SKM-1 treated with dmso at 0.1 percent for 144 hours (cell line): ENCODE measurements at regions not wholly inside any gene's neighbourhood (a gene's known extent, or its start where the extent isn't known, plus 50 kb on each side); places are given as distances from the start of the nearest gene placed in this dataset.

ENCODE experiments used
- DNase-seq: peaks from one replicate; lab custom pipeline; 2025; ENCODE audit not compliant: unreplicated experiment; lab: John Stamatoyannopoulos, UW

DNA sequence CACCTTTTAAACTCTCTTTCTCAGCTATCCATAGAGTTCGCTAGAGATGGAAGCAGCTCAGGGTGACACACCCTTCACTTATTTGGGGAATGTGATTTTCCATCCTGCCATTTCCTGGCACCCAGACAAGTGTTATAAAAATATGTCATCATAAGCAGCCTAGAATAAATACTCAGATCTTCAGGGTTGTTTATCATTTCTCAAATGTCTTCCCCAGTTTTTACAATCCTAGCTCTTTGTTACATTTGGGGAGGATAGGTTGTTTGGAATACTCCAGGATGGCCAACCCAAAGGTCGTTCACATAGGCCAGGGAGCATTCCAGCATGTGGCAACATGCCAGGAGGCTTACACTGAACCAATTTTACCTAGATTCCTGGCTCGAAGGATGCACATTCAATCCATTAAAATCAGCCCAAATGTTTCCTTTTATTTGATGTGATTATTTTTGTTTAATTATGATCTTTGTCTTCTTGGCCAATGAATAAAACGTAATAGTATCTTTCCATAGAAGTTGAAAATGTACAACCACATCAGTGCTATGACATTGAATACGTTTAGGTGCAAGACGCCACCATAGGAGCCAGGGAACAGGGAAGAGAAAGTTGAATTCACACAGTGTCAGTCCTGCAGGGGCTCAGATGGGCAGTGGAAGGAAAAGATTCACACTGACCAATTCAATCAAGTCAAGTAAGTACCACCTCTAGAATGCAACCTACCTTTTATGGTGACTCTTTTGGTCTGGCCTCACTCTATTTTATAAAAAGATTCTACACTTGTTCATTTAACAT is 537.7 kb upstream of the MDFIC2 start:
- DNase-seq, result no peak

DNA sequence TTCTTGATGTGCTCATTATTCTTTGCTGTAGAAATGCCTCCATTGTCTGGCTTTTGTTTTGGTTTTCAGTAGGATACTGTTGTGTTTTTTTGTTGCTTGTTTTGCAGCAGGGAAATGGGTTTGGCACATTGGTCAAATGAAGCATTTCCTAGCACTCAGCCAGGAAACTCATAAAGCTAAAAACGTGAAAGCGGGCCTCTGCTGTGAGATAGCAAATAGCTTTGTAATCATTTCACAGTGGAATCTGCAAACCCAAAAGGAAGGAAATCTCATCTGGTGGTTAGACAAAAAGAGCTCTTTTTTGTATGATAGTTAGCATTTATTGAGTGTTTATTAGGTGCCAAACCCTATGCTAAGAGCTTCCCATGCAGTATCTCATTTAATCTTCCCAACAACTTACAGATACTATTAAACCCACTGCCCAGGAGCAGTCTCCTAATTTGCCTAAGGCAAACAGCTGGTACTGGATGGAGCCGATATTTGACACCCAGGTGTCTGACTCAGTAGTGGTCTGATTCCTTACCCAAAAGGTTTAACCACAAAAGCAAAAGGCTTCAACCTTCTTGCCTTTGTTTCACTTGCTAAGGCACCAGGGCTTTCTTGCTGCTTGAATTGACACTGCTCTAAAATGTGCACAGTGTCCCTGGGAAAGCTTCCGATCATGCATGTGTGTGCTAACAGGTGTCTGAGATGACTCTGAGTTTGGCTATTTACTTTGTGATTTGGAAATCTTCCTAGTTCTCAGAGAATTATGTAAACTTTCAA is 527.9 kb upstream of the MDFIC2 start:
- DNase-seq, result no peak

DNA sequence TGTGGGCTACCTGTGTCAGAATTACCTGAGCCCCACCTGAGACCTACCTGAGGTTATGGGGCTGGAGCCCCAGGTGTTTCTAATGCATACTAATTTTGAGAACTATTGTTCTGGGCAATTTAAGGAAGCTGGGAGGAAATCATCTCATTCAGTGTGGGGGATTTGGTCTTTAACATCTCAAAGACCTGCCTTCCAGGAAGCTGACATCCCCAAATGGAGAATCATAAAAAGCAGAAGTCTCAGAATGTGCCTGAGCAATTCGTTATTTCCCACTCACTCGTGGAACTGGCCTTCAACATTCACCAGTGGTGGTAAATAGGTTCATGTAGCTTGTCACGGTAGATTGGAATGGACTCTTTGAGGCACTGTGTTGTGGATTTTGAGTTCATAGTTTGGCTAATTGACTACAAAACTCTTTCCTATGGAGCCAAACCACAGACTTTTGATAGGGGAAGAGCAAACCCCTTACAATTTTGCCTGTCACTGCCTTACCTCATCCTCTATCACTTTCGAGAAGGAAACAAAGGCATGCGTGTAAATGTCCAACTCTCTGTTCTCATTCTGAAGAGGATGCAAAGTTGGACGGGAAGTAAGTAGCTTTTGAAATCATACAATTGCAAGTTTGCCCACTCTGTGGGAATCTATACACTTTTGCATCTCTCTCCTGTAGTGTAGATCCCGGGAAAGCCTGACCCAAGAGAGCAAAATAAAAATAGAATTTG is 521.0 kb upstream of the MDFIC2 start:
- peak; percentile 68 for DNase-seq

DNA sequence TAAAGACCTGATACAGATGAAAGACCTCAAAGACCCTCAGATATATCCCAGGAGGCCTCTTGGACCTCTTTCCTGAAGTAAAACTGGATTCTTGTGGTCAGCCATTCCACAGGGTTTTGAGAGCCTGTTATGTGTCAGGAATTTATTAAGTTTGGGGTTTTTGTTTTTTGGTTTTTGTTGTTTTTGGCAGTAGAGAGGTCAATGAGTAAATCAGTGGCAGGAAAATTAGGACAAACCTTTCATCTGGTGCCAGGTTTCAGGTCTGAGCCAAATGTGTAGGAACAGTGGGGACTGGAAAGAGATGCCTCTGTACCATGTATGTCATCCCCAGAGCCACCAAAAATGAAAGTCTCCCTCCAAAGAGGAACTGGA is 520.4 kb upstream of the MDFIC2 start:
- DNase-seq, result no peak

DNA sequence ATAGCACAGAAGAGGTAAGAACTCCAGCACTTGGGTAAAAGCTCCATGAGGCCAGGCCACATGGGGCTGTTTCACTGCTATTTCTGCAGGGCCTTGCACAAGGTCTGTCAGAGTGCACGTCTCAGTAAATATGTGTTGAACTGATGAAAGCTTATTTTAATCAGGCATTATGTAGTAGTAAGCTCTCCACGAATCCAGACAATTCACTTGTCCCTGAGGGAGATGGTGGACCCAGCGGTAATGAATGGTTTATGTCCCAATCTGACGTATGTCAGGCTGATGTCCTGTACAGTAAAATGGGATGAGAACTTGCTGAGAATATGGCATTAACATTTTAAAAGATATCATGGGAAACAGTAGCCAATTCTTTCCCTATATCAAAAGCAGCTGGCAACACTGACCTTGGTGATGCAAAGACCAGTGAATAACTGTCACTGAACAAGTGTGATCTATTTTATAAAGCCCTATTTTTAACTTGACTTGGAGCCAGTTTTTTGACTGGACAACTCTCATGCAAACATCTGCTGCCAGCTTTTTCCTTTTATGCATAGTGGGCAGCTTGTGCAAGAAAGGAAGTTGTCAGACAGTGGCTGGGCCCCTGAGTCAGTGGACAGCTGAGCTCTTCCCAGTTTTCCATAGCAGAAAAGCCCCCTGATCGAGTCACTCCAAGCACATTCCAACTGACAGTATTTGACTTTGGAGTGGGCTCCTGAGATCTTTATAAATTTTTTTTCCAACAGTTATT is 519.8 kb upstream of the MDFIC2 start:
- no peak for DNase-seq

DNA sequence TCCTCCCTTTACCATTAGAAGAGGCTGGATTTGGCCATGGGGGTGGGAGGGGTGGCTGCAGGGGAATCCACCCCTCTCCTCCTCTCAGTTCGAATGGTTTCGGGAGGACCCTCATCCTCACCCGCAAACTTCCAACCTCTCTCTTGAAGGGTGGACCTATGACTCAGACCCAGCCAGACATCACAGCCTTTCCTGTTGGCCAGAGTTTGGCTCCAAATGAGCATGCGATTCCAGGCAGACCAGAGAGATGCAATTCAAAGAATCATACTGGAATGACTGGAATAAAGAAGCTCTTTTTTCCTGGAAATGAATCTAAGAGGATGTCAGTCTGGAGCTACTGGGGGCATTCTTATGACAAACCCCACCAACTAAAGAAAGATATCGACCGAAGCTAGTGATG is 516.7 kb upstream of the MDFIC2 start:
- DNase-seq, result no peak

DNA sequence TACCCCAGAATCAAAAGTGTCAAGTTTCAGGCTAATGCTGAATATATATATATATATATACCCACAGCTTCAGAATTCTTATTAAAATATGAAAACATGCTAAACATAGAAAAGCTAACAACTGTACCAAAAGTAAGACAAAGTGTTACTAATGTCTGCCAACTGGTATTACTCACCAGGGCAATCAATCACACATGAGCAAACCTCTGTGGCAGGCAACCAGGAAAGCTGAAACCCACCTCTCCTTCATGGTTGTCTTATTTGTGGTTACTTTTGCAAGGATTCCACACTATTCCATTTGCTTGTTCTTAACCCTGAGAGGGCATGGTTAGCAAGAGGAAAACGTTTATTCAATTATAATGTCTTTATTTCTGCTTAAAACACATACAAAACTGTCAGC is 512.3 kb upstream of the MDFIC2 start:
- no peak for DNase-seq

DNA sequence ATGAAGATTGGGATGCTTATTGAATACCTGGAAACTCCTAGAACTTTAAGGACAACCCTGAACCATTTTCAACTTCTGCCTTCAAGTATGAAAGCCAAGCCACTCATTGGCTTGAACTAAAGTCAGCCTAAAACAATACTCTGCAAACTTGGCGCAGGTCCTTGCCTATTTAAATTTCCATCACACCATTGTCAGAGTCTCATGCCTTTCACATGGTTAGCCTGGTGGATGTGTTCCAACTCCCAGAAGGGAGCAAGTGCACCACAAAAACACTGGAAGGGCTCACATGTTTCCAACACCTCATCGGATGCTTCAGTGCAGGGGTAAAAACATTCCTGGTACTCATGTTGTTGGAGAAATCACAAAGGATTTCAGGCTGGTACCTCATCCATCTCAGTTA is 511.6 kb upstream of the MDFIC2 start:
- no peak for DNase-seq

DNA sequence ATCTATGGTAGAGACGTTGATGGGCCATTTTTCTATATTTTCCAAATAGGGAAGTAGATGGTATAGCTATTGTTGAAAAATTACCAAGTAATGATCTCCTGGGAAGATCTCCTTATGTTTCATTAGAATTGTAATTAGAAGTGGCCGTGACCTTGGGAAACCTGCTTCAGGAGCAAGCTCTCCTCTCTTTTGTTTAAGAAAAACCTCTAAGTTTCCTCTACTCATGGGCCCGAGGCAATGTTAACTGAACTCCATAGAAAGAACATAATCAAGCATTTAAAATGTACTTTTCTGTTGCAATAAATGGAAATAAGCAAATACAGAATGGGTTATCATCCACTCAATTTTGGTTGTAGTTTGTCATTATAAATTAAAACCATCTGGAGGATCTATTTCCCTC is 511.2 kb upstream of the MDFIC2 start:
- no peak for DNase-seq

DNA sequence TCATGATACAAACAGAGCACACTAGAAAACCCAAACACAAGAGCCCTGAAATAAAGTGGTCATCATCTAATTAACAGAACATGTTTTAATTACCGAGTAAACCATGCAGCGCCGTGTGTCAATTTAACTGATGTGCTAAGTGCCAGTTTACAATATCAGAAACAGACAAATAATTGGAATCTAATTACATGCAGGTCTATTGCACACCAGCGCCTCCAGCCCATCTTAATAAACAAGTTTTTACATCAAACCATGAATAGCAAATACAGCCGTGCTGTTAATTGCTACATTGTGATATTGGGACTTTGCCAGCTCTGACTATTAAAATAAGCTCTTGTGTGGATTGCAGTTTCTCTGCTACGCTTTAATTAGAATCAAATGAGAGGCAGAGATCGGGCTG is 510.2 kb upstream of the MDFIC2 start:
- no peak for DNase-seq

DNA sequence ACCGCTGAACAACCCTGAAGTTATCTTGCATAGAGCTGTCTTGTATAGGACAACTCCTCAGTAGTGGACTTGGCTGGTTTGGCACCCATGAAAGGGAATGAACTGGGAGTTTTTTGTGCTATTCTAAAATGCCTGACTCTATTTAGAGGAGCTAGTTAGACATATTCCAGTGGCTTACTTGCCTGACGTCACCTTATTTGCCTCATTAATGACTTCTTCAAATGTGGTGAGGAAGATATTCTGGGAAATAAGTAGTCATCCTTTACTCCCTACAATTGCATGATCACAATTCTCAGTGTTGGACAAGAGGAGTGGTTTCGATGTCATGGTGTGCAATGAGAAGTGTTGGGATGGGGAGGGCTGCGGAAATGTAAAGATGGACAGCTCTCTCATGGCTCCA is 509.2 kb upstream of the MDFIC2 start:
- DNase-seq, result no peak

DNA sequence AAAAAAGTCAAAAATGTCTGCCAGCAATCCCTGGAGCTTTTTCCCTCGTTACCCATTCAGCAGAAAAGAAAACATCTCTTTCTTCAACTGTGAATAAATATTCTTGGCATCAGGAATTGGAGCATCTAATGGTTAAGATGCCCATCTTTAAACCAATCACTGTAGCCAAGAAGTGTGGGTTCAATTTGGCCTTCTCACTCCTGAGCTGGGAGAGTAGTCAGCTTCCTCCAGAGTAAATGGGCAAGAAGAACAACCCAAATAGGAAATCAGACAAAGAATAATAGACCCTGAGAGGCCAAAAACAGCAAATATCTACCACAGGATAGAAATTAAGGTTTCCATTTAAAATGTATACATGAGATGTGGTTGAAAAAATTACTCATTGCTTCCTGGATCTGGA is 508.0 kb upstream of the MDFIC2 start:
- DNase-seq, result no peak

DNA sequence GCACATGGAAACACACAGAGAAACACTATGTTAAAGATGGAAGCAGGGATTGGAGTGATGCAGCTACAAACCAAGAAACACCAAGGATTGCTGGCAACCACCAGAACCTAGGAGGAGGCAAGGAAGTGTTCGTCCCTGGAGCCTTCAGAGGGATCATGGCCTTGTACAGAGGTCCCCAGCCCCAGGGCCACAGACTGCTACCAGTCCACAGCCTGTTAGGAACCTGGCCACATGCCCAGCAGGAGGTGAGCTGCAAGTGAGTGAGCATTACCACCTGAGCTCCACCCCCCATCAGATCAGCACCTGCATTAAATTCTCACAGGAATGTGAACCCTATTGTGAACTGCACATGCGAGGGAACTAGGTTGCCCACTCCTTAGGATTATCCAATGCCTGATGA is 505.7 kb upstream of the MDFIC2 start:
- DNase-seq, result no peak

DNA sequence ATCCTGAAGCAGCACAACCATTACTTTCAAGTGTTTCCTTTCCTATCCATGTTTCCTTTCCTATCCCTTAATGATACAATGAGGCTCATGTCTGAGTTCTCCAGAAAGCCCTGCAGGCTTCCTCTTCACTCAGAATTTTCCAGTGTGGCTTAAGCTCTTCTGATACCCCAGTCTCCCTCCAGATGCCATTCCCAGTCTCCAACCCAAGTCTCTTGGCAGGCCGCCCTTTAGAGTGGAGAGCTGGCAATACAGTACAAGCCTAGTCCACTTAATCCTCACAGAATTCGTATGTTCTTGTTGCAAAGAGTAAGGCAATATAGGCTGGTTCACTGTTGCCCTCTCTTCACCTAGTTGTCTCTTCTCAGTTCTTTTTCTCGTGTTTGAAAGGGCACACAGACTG is 503.9 kb upstream of the MDFIC2 start:
- no peak for DNase-seq

DNA sequence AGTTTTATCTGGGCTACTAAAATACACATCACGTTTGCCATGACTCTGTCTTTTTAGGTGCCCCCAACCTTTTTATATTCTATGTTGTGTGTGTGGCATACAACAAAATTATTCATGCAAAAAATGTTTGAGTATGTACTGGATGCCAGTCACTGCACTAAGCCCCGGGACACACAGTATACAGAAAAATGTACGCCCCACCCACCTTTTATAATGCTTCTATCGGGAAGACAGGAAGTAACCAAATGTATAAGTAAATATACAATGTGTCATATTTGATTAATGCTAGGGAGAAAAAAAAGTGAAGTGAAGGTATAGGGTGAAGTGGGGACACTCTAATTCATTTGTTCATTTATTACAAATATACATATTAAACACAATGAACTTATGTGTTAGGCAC is 503.4 kb upstream of the MDFIC2 start:
- no peak for DNase-seq

DNA sequence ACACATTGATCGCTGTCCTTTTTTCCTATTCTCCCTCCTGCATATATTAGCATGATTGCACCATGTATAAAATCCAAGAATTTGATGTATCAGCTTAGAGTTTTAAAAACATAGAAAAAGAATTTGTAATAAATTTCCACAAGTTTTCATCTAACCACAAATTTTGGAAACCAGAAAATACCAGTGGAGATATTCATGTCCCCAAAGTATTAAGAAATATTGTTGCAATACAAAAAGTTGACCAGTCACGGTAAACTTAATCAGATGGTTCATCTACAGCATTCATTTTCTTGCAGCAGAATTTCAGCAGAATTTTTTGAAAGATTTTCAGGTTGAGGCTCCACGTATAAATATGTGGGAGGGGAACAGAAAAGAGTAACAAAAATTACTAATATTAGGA is 500.9 kb upstream of the MDFIC2 start:
- DNase-seq, result no peak

DNA sequence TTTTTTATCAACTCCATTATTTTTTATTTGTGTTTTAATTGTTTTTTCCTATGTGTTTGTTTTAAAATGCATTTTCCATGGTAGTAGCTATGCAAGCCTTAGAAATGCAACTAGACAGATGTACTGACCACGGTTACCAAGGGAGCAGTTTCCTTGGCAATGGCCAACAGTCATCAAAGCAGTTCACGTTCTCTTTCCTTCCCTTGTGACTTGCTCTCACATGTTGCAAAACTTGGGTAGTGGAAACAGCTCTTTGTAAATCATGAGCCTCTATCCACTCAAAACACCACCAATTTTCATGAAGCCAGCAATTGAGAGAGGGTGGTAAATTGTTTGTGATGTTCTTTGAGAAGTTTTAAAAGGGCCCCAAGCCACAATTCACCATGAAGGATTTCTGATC is 499.4 kb upstream of the MDFIC2 start:
- no peak for DNase-seq

DNA sequence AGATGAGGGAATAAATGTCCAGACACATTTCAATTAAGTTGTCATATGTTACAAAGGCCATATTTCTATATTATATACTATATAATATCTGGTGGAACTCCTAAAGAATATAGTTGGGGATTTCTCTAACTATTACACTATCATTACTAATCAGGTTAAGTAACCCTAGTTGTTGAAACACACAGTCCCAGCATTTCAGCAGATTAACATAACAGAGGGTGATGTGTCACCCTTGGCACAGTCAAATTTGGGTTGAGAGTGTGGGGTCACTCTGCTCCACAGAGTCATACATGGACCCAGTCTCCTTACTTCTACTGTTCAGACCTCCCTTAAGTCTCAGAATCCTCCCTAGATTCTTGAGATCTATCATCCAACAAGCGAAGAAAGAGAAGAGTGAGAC is 496.4 kb upstream of the MDFIC2 start:
- DNase-seq, result no peak

DNA sequence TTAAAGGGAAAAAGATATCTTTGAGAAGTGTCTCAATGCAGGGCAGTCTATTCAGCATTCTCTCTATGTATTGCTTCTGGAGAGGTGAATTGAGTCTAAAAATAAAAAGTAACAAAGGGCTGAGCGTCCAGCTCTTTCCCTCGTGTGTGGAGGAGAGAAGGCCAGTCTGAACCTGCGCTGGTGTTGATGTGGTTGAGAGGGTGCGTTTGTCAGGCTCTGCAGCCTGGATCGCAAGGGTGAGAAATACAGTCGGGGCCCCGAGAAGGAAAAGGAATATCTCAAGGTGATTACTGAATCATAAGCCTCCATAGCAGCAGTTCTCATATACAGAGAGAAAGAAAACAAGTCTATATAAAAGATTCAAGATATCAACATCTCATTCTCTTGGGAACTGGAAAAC is 494.1 kb upstream of the MDFIC2 start:
- no peak for DNase-seq

DNA sequence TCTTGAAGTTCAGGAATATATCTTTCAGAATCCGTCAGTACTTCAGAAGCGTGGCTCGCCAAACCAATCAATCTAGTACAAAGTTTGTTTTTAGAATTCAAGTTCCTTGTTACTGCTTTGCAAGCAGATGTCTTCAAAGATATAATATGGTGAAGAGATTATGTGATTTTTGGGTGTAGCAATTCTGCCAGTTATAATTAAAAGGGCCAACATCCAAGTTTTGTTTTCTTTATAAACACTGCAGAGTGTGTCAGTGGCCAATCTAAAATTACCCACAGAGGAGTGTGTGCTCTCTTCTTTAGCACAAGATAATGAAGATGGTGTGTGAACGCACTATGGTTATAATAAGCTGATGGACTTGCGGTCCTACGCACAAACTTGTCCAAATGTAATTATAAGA is 493.6 kb upstream of the MDFIC2 start:
- no peak for DNase-seq

DNA sequence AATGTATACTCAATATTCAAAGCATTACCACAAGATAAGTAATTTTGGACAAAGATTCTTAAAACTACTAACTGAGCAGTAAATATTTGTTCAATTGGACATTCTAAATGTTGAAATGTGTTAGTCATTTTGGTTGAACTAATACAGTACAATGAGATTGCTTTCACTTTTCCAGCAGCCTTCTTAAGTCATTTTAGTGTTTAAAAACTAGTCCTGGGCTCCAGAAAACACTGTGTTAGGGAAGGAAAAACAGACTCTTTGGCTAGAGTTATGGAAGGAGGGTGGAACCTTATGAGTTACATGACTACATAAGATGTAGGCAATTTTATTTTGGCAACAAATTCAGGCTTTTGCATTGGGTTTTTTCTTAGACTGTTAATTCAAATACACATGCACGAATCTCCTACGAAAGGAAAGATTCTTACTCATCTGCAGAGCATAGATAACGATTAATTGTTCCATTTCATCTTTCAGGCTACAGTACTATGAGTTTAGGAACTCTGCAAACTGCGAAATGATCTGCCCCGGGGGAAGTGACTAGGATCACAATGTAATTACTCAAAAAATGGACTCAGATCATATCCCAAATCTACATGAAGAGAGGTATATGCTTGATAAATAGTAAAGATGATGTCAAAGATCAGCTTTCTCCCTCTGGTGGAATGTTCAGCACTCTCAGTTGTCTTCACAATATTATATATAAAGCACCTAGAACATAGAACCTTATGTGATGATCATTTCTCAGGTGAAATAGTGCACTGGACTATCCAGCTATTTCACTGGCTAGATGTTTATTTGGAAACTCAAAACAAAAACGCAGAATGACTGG is 492.8 kb upstream of the MDFIC2 start:
- no peak for DNase-seq
